Epithelial cell of proximal tubule (primary cell): ENCODE measurements at regions not wholly inside any gene's neighbourhood (a gene's known extent, or its start where the extent isn't known, plus 50 kb on each side); places are given as distances from the start of the nearest gene placed in this dataset.
A peak's percentile ranks its signal among the peaks of the same experiment; 100 is the strongest.

Experiments used
- DNase-seq: peaks from one replicate; pipeline ENCODE4 v3.0.0-alpha.2; 2011; ENCODE audit warnings: low read depth
- H3K4me3 ChIP-seq: 2 replicates; pipeline ENCODE4 v1.5.1; 2011; ENCODE audit warnings: low read depth, mild to moderate bottlenecking, low read length
- TF ChIP-seq, protein P1 (sequence below): conservative IDR thresholded peaks from 2 replicates; pipeline ENCODE4 v1.5.1; 2012; ENCODE audit warnings: low read depth, mild to moderate bottlenecking, low read length

GRCh38 chr4:112801341-112801740 is 164.4 kb downstream of the LARP7 start:
- TF ChIP-seq, protein P1, sequence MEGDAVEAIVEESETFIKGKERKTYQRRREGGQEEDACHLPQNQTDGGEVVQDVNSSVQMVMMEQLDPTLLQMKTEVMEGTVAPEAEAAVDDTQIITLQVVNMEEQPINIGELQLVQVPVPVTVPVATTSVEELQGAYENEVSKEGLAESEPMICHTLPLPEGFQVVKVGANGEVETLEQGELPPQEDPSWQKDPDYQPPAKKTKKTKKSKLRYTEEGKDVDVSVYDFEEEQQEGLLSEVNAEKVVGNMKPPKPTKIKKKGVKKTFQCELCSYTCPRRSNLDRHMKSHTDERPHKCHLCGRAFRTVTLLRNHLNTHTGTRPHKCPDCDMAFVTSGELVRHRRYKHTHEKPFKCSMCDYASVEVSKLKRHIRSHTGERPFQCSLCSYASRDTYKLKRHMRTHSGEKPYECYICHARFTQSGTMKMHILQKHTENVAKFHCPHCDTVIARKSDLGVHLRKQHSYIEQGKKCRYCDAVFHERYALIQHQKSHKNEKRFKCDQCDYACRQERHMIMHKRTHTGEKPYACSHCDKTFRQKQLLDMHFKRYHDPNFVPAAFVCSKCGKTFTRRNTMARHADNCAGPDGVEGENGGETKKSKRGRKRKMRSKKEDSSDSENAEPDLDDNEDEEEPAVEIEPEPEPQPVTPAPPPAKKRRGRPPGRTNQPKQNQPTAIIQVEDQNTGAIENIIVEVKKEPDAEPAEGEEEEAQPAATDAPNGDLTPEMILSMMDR: no peak
- no peak overlapping the region for H3K4me3 ChIP-seq
- no peak for DNase-seq

- TF ChIP-seq, protein P1: no peak
- no peak overlapping the region for H3K4me3 ChIP-seq
- DNase-seq: no peak
These were observed 165.8 kb downstream of the LARP7 start for GRCh38 chr4:112802780-112803179.

GRCh38 chr4:112807083-112807482 is 170.1 kb downstream of the LARP7 start:
- TF ChIP-seq, protein P1: no peak
- no peak for DNase-seq
- no peak overlapping the region for H3K4me3 ChIP-seq

DNA sequence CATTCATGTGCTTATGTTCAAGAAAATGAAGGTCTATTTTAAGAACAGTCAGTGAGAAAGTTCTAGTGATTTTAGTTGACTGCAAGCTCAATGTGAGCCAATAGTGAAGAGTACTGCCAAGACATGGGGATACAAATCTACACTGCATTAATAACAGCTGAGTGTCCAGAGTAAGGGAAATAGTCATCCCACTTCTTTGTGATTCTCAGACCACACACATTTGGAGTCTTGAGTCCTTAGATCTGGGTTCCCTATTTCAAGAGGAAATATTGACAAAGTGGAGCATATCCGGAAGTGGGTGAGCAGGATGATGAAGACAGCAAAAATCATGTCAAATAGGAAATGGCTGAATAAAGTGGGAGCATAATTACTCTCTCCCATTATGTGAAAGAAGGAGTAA is 171.1 kb downstream of the LARP7 start:
- no peak for DNase-seq
- TF ChIP-seq, protein P1: no peak
- H3K4me3 ChIP-seq: no peak overlapping the region

DNA sequence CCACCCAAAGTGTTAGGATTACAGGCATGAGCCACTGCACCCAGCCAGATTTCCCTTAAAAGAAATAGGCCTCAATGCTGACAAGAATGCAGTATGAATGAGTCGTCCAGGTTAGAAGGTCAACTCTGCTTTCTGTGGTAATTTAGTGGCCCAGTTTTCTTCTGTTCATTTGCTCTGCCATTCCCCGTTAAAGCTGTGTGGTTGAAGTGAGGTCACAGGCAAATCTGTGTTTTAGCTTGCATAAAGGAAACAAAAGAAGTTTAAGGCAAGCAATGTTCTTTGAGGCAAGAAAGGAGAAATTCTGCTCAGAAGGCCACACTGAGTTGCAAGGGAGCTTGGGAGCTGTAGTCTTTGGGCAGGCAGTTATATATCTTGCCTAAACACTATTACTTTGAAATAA is 176.8 kb downstream of the LARP7 start:
- no peak overlapping the region for H3K4me3 ChIP-seq
- DNase-seq: peak; percentile 52
- TF ChIP-seq, protein P1: no peak

DNA sequence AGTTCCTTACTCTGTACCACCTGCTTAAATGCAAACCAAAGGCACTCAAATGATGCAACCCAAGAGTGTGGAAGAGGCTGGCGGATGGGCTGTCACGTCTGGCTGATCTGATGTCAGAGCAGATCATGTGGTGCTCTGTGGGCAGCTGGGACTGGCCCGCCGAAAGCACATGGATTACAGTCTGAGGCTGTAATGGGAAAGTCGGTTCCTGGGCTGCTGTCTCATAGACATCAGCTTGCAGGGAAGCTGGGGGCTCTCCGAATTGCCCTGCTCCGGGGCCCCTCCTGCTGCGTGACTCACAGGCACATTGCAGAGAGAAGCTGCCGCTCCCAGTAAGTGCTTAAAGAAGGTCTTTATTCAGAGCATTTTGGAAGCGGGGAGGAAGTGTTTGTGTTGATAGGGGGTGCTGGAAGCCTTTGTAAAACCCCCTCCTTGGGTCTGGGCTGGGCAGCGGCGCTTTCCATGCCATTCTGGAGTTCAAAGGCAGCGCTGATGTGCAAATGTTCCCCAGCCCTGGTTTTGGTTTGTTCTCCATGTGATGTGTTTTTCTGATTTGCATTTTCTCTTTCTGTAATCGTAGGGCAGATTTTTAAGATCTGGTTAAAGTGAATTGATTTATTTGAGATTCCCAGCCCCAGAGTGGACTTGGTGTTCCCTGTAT is 181.1 kb downstream of the LARP7 start:
- peak overlapping the region; percentile 63 for H3K4me3 ChIP-seq
- DNase-seq: peak; percentile 86
- TF ChIP-seq, protein P1: no peak

GRCh38 chr4:112818594-112818965 is 181.6 kb downstream of the LARP7 start:
- peak overlapping the region; percentile 63 for H3K4me3 ChIP-seq
- TF ChIP-seq, protein P1: no peak
- no peak for DNase-seq
